Activated T-helper 2 cell treated with anti-CD3 and anti-CD28 coated beads, Interferon-gamma antibody, Interleukin-2, Interleukin-4, amounts not matched to agents 10 μg/mL and 5 μg/mL and 100 μg/mL, durations not matched to agents 14 hours and 24 hours and 36 hours (primary cell): ENCODE measurements at regions not wholly inside any gene's neighbourhood (a gene's known extent, or its start where the extent isn't known, plus 50 kb on each side); places are given as distances from the start of the nearest gene placed in this dataset.

Experiments used
- DNase-seq: peaks from one replicate; pipeline ENCODE4 v3.0.0; 2021; ENCODE audit warnings: low spot score
- H3K27ac Mint-ChIP-seq: one replicate; pipeline ENCODE4 v1.8.0; 2021; ENCODE audit warnings: mixed read lengths
- H3K27me3 Mint-ChIP-seq: one replicate; pipeline ENCODE4 v1.8.0; 2021; ENCODE audit warnings: low read depth, mixed read lengths
- H3K36me3 Mint-ChIP-seq: one replicate; pipeline ENCODE4 v1.8.0; 2021; ENCODE audit warnings: low read depth, mixed read lengths
- H3K4me1 Mint-ChIP-seq: one replicate; pipeline ENCODE4 v1.8.0; 2021; ENCODE audit warnings: low read depth, mixed read lengths
- H3K4me3 Mint-ChIP-seq: one replicate; pipeline ENCODE4 v1.8.0; 2021; ENCODE audit warnings: low read depth, mild to moderate bottlenecking, moderate library complexity, mixed read lengths
- H3K9me3 Mint-ChIP-seq: one replicate; pipeline ENCODE4 v1.8.0; 2021; ENCODE audit warnings: mixed read lengths
- intact Hi-C: fragments of 100-400 bp; cut with micrococcal nuclease; formaldehyde crosslinking; loops from one replicate; pipeline ENCODE4 v1.15.1; 2023

- Mint-ChIP-seq H3K4me3 (no peak overlapping the region), H3K9me3 (peaks cover 5% of the 10 kb centered on the region), H3K27me3 (no peaks in the 10 kb centered on the region), H3K36me3 (no peaks in the 10 kb centered on the region), H3K27ac (no peak overlapping the region), H3K4me1 (no peaks in the 10 kb centered on the region)
- intact Hi-C loops = no loop called here
- no peak for DNase-seq
Observed at GRCh38 chr3:176566757-176567156, 630.5 kb downstream of the TBL1XR1 start.

DNA sequence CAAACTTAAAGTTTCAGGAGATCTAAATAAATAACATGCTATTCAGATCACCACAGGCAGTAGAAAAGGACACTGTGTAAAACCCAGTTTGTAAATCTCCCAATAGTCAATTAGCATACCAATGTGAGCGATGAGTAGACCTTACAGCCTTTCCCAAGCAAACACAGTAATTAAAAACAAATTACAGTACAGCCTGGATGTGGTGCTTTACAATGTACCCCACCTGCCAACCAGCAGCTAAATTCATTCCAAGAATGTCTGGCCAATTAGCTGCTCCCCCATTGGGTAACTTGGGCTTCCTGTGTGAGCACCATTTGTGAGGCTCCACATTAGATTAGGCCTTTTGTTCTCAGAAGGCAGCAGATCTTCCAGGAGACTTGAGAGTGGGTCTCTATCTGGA lies 635.0 kb downstream of the TBL1XR1 start:
- Mint-ChIP-seq H3K4me1 (no peaks in the 10 kb centered on the region), H3K36me3 (no peaks in the 10 kb centered on the region), H3K4me3 (no peak overlapping the region), H3K27me3 (no peaks in the 10 kb centered on the region), H3K27ac (no peak overlapping the region), H3K9me3 (peaks cover 5% of the 10 kb centered on the region)
- intact Hi-C loops = no loop called here
- DNase-seq = no peak

- Mint-ChIP-seq H3K9me3 (peaks cover 5% of the 10 kb centered on the region), H3K27me3 (no peaks in the 10 kb centered on the region), H3K4me3 (no peak overlapping the region), H3K4me1 (no peaks in the 10 kb centered on the region), H3K36me3 (no peaks in the 10 kb centered on the region), H3K27ac (no peak overlapping the region)
- intact Hi-C loops = no loop called here
- no peak for DNase-seq
Observed at GRCh38 chr3:176561826-176562225, 635.5 kb downstream of the TBL1XR1 start.

GRCh38 chr3:176554791-176555654 lies 642.3 kb downstream of the TBL1XR1 start:
- Mint-ChIP-seq H3K9me3 (no peaks in the 10 kb centered on the region), H3K36me3 (no peaks in the 10 kb centered on the region), H3K4me1 (no peaks in the 10 kb centered on the region), H3K27me3 (no peaks in the 10 kb centered on the region), H3K27ac (no peak overlapping the region), H3K4me3 (no peak overlapping the region)
- intact Hi-C loops = no loop called here
- DNase-seq = no peak

GRCh38 chr3:176554264-176554663 lies 643.0 kb downstream of the TBL1XR1 start:
- no peak overlapping the region for H3K4me3 Mint-ChIP-seq
- no peak for DNase-seq
- intact Hi-C loops = no loop called here

DNA sequence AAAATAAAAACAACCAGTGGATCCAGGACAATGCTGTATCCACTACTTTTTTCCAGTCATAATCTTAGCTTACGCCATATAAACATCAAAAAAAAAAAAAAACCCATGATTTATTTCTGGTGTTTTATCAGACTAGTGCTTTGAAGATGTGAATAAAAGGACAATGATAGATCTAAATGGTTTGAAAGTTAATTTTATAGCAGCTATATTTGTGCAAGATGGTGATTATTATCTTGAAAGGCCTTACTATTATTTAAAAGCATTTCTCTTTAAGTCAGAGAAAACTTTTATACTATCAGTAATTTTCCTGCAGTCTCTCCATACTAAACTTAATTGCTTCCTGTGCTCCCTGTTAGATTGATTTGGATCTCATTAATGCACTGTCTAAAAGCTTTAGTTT lies 670.3 kb downstream of the TBL1XR1 start:
- no peak for DNase-seq
- H3K27me3 Mint-ChIP-seq = no peaks in the 10 kb centered on the region
- H3K27ac Mint-ChIP-seq = no peak overlapping the region
- intact Hi-C loops = no loop called here
- no peaks in the 10 kb centered on the region for H3K4me1 Mint-ChIP-seq
- no peaks in the 10 kb centered on the region for H3K36me3 Mint-ChIP-seq
- no peak overlapping the region for H3K4me3 Mint-ChIP-seq
- H3K9me3 Mint-ChIP-seq = peaks cover 9% of the 10 kb centered on the region

More at GRCh38 chr3:176554264-176554663, 643.0 kb downstream of the TBL1XR1 start:
- H3K27me3 Mint-ChIP-seq = no peaks in the 10 kb centered on the region
- no peaks in the 10 kb centered on the region for H3K9me3 Mint-ChIP-seq
- H3K4me1 Mint-ChIP-seq = no peaks in the 10 kb centered on the region
- no peak overlapping the region for H3K27ac Mint-ChIP-seq
- H3K36me3 Mint-ChIP-seq = no peaks in the 10 kb centered on the region

GRCh38 chr3:176526225-176526624 lies 671.1 kb downstream of the TBL1XR1 start:
- DNase-seq = no peak
- intact Hi-C loops = no loop called here
- Mint-ChIP-seq H3K9me3 (peaks cover 9% of the 10 kb centered on the region), H3K27me3 (no peaks in the 10 kb centered on the region), H3K27ac (no peak overlapping the region), H3K4me3 (no peak overlapping the region), H3K36me3 (no peaks in the 10 kb centered on the region), H3K4me1 (no peaks in the 10 kb centered on the region)

DNA sequence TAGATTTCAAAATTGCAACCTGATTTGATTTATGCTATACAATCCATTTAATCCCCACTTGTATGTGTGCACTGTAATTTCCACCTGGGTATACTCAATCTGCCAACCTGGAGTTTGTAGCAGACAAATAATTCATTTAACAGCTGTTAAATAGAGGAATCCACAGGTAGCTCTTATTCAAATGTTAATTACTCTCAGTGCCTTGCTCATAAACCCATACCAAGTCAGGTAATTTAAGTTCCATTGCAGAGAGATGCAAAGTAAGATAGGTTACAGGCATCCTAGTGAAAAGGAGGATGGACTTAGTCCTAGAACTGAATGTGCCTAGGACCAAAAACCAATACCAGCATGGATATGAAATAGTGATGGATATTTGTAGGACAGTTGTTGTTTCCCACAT lies 674.2 kb downstream of the TBL1XR1 start:
- Mint-ChIP-seq H3K27ac (no peak overlapping the region), H3K9me3 (peaks cover 4% of the 10 kb centered on the region)
- intact Hi-C loops = no loop called here

GRCh38 chr3:176522436-176522835 lies 674.8 kb downstream of the TBL1XR1 start:
- Mint-ChIP-seq H3K9me3 (peaks cover 4% of the 10 kb centered on the region), H3K27ac (no peak overlapping the region), H3K36me3 (no peaks in the 10 kb centered on the region), H3K4me1 (no peaks in the 10 kb centered on the region), H3K27me3 (no peaks in the 10 kb centered on the region), H3K4me3 (no peak overlapping the region)
- intact Hi-C loops = no loop called here
- DNase-seq = no peak

More for the DNA sequence above, 674.2 kb downstream of the TBL1XR1 start:
- H3K27me3 Mint-ChIP-seq = no peaks in the 10 kb centered on the region
- no peak for DNase-seq
- no peaks in the 10 kb centered on the region for H3K4me1 Mint-ChIP-seq
- no peak overlapping the region for H3K4me3 Mint-ChIP-seq
- no peaks in the 10 kb centered on the region for H3K36me3 Mint-ChIP-seq

DNA sequence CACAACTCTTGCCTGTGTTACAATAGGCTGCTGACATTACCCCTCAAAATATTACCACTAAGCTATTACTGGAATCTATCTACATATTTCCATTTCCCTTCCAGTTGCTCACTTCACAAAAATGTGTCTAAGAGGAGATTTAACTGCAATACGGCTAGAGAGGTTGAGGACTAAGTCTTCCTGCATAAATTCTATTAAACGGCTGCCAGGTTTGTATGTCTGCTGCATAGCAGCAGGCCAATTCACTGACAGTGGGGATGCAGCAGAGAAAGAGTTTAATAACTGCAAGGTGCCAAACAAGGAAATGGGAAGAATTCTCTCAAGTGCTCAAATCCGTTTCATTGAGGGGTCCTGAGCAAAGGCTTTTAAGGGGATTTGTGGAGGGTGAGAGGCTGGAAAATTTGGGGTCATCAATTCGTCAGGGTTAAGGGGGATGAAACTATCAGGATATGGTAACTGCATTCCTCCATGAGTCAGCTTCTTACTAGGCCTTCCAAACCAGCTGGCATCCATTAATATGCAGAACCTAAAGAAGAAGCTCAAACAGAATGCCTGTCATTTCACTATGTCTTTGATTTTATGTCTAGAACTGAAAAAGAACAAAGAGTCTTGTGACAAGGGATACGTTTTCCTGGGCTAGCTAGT lies 675.6 kb downstream of the TBL1XR1 start:
- H3K4me3 Mint-ChIP-seq = no peak overlapping the region
- DNase-seq = no peak
- H3K4me1 Mint-ChIP-seq = no peaks in the 10 kb centered on the region
- H3K36me3 Mint-ChIP-seq = no peaks in the 10 kb centered on the region
- H3K9me3 Mint-ChIP-seq = peaks cover 4% of the 10 kb centered on the region
- H3K27me3 Mint-ChIP-seq = no peaks in the 10 kb centered on the region
- intact Hi-C loops = no loop called here
- no peak overlapping the region for H3K27ac Mint-ChIP-seq

DNA sequence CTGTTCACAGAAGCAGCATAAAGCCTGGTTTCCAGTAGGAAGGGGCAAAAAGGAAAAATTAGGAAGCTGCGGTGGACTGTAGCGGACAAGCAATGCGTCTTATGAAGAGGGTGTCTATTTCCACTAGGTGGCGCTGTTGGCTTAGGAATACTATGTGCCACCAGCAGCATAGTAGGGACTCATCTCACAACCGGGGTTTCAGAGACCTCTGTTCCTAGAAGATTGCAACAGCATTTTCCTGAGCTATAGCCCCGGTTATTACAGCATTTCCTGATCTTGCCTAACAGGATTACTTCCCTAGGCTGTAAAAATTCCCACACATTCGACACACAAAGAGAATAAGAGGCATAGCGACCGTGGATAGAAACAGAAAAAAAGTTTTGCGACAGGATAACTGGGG lies 683.0 kb downstream of the TBL1XR1 start:
- H3K36me3 Mint-ChIP-seq = no peaks in the 10 kb centered on the region
- no peaks in the 10 kb centered on the region for H3K4me1 Mint-ChIP-seq
- H3K27ac Mint-ChIP-seq = no peak overlapping the region
- peaks cover 33% of the 10 kb centered on the region for H3K9me3 Mint-ChIP-seq
- H3K27me3 Mint-ChIP-seq = no peaks in the 10 kb centered on the region
- DNase-seq = no peak
- H3K4me3 Mint-ChIP-seq = no peak overlapping the region
- intact Hi-C loops = no loop called here

GRCh38 chr3:176513604-176514003 lies 683.7 kb downstream of the TBL1XR1 start:
- Mint-ChIP-seq H3K36me3 (no peaks in the 10 kb centered on the region), H3K27ac (no peak overlapping the region), H3K9me3 (peaks cover 33% of the 10 kb centered on the region), H3K27me3 (no peaks in the 10 kb centered on the region), H3K4me1 (no peaks in the 10 kb centered on the region), H3K4me3 (no peak overlapping the region)
- intact Hi-C loops = no loop called here
- DNase-seq = no peak

DNA sequence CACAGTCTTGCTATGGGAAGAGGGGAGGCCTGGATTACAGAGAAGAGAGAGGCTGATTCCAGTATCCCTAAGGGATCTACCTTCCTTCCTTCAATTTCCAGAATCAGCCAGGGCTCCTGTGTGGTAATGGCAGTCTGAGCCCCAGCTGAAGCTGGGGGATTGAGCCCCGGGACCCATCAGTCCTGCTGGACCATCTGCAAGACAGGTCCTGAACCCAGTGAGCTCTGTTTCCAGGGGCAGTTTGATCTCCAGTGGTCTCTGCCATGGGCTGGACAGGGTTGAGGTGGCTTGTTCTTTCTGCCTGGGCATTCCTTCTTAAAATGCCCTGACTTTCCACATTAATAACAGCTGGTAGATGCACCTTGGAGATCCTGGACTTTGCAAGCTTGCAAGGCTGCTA lies 685.2 kb downstream of the TBL1XR1 start:
- H3K9me3 Mint-ChIP-seq = peaks cover 33% of the 10 kb centered on the region
- H3K27ac Mint-ChIP-seq = no peak overlapping the region
- no peaks in the 10 kb centered on the region for H3K27me3 Mint-ChIP-seq
- no peaks in the 10 kb centered on the region for H3K36me3 Mint-ChIP-seq
- DNase-seq = no peak
- H3K4me3 Mint-ChIP-seq = no peak overlapping the region
- intact Hi-C loops = no loop called here
- H3K4me1 Mint-ChIP-seq = no peaks in the 10 kb centered on the region
